Keratinocyte (primary cell): ENCODE measurements at regions not wholly inside any gene's neighbourhood (a gene's known extent, or its start where the extent isn't known, plus 50 kb on each side); places are given as distances from the start of the nearest gene placed in this dataset.

Experiments used
- EZH2 ChIP-seq: IDR thresholded peaks from one replicate; pipeline ENCODE4 v1.6.1; 2012; ENCODE audit warnings: inconsistent platforms, mild to moderate bottlenecking, low read length, moderate library complexity
- TF ChIP-seq, protein P1 (sequence below), 3 experiments: IDR thresholded peaks in 1 of 3; conservative IDR thresholded peaks in 1 of 3; optimal IDR thresholded peaks in 1 of 3; 2 replicates in 2 of 3; 3 replicates in 1 of 3; pipeline versions ENCODE3 to v1.5.1; 2011; ENCODE audit warnings: low read length in 3 of 3, mild to moderate bottlenecking in 3 of 3, moderate library complexity in 2 of 3, control low read depth in 1 of 3, inconsistent platforms in 1 of 3; ENCODE audit not compliant: insufficient read depth in 2 of 3; ENCODE audit errors: extremely low read depth in 1 of 3

DNA sequence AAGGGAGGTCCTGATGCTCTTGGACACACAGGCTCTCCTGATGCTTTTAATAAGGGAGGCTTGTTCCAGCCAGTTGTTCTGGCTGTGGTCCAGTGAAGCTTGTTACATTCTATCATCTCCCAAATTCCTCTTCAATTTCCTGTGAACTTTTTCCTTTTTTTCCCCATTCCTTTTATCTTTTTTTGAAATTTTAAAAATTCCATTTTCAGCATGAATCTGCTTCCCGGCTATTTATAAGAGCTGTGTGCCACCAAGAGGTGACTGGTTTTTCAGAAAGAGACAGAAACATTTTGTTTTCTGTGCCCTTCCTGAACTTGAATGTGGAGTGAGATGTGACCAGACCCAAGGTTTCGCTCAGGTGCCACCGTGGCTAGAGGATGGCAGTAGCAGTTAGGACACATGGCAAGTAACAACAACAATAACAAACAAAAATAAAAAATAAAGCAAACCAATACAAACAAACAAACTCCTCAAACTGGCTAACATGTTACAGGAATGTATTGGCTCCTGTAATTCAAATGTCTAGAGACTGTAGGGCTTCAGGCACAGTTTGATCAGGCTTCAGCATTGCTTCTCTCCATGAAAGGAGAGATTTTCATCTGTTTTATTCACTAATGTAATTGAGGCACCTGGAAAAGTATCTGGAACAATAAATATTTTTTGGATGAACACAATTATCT, 121.1 kb downstream of the BOD1 start:
- TF ChIP-seq, protein P1, sequence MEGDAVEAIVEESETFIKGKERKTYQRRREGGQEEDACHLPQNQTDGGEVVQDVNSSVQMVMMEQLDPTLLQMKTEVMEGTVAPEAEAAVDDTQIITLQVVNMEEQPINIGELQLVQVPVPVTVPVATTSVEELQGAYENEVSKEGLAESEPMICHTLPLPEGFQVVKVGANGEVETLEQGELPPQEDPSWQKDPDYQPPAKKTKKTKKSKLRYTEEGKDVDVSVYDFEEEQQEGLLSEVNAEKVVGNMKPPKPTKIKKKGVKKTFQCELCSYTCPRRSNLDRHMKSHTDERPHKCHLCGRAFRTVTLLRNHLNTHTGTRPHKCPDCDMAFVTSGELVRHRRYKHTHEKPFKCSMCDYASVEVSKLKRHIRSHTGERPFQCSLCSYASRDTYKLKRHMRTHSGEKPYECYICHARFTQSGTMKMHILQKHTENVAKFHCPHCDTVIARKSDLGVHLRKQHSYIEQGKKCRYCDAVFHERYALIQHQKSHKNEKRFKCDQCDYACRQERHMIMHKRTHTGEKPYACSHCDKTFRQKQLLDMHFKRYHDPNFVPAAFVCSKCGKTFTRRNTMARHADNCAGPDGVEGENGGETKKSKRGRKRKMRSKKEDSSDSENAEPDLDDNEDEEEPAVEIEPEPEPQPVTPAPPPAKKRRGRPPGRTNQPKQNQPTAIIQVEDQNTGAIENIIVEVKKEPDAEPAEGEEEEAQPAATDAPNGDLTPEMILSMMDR (optimal IDR thresholded peaks at IDR 0.05 in 1 of 3, IDR thresholded peaks at IDR 0.05 in 1 of 3, conservative IDR thresholded peaks at IDR 0.05 in 1 of 3; ENCODE audit: extremely low read depth in 1 of 3, insufficient read depth in 2 of 3, low read length in 3 of 3): no peak
- TF ChIP-seq EZH2: no peak
